Prostate gland (tissue), 2 donors: ENCODE measurements at regions not wholly inside any gene's neighbourhood (a gene's known extent, or its start where the extent isn't known, plus 50 kb on each side); places are given as distances from the start of the nearest gene placed in this dataset.

Source experiments
- DNase-seq: peaks from one replicate; pipeline ENCODE4 v3.0.0-alpha.2; 2019; ENCODE audit warnings: low spot score
- H3K27ac ChIP-seq, 2 donors: fragments of 200-600 bp; sonication (generic); 2 replicates each; pipeline ENCODE4 v1.5.1; 2017 to 2019
- H3K27me3 ChIP-seq: fragments of 200-600 bp; sonication (generic); replicated peaks from 2 replicates; pipeline ENCODE4 v1.5.1; 2019; ENCODE audit not compliant: insufficient read depth
- H3K36me3 ChIP-seq, 2 donors: fragments of 200-600 bp; sonication (generic); 1 replicate in 1 of 2; 2 replicates in 1 of 2; pipeline versions ENCODE4 v1.5.1 to v1.8.1; 2017 to 2019
- H3K4me1 ChIP-seq: fragments of 200-600 bp; sonication (generic); replicated peaks from 2 replicates; pipeline ENCODE4 v1.5.1; 2019
- H3K4me3 ChIP-seq, 2 donors: fragments of 200-600 bp; sonication (generic); 2 replicates each; pipeline ENCODE4 v1.5.1; 2017 to 2019
- H3K9me3 ChIP-seq: fragments of 200-600 bp; sonication (generic); 2 replicates; pipeline ENCODE4 v1.5.1; 2017
- CTCF ChIP-seq, 4 experiments: fragments of 200-600 bp in 2 of 4; fragments of 450-650 bp in 2 of 4; sonication (generic) in 2 of 4; IDR thresholded peaks; 1 replicate in 3 of 4; 2 replicates in 1 of 4; pipeline ENCODE4 v1.5.1; 2016 to 2019; ENCODE audit warnings: antibody characterized with exemption in 4 of 4, mild to moderate bottlenecking in 2 of 4, moderate library complexity in 2 of 4
- POLR2A ChIP-seq: fragments of 450-650 bp; IDR thresholded peaks from one replicate; pipeline ENCODE4 v1.6.1; 2016; ENCODE audit warnings: antibody characterized with exemption, mild to moderate bottlenecking
- POLR2AphosphoS5 ChIP-seq: sonication (generic); formaldehyde crosslinking; IDR thresholded peaks from one replicate; pipeline ENCODE4 v1.6.1; 2017; ENCODE audit warnings: antibody characterized with exemption
- WGBS: methylation state at CpG from one replicate; pipeline ENCODE4 v1.1.5; 2018; 5-methylcytosine and 5-hydroxymethylcytosine counted together
- intact Hi-C: fragments of 100-400 bp; cut with DNase I; formaldehyde crosslinking; loops from one replicate; pipeline ENCODE4 v1.14.2; 2022
- small RNA-seq, 2 donors: library from RNA; depleted of rRNA; stranded (forward); fragments of <200 nt; gene quantifications; one replicate each; pipeline ENCODE3, GENCODE V24; 2016

- 67% methylated on average over 6 of the region's 6 CpGs for WGBS
- intact Hi-C loops, result no loop called here
These were observed 61.3 kb upstream of the FERMT1 start for GRCh38 chr20:6184086-6184485.

GRCh38 chr20:6180531-6180930, 57.7 kb upstream of the FERMT1 start:
- WGBS, result 81% methylated on average over 4 of the region's 4 CpGs
- no peaks in the 10 kb centered on the region for H3K27me3 ChIP-seq
- H3K27ac ChIP-seq, result no peak overlapping the region
- DNase-seq, result no peak
- no peaks in the 10 kb centered on the region for H3K36me3 ChIP-seq
- no peaks in the 10 kb centered on the region for H3K9me3 ChIP-seq
- no peaks in the 10 kb centered on the region for H3K4me1 ChIP-seq
- intact Hi-C loops, result no loop called here
- no peak for TF ChIP-seq POLR2A
- H3K4me3 ChIP-seq, result no peak overlapping the region

More at GRCh38 chr20:6184086-6184485, 61.3 kb upstream of the FERMT1 start:
- Histone ChIP-seq H3K9me3 (no peaks in the 10 kb centered on the region), H3K36me3 (no peaks in the 10 kb centered on the region), H3K4me1 (no peaks in the 10 kb centered on the region), H3K27me3 (no peaks in the 10 kb centered on the region), H3K4me3 (no peak overlapping the region), H3K27ac (no peak overlapping the region)
- TF ChIP-seq POLR2AphosphoS5, result no peak
- no peak for DNase-seq

GRCh38 chr20:6178537-6178936, 55.7 kb upstream of the FERMT1 start:
- 3% methylated on average over 3 of the region's 3 CpGs for WGBS

GRCh38 chr20:6173481-6173880, 50.7 kb upstream of the FERMT1 start:
- Histone ChIP-seq H3K36me3 (no peaks in the 10 kb centered on the region), H3K4me3 (no peak overlapping the region), H3K9me3 (no peaks in the 10 kb centered on the region), H3K4me1 (no peaks in the 10 kb centered on the region), H3K27me3 (no peaks in the 10 kb centered on the region), H3K27ac (no peak overlapping the region)
- DNase-seq, result no peak
- TF ChIP-seq CTCF (IDR thresholded peaks at IDR 0.05), result no peak
- no peak for TF ChIP-seq POLR2A
- no peak for TF ChIP-seq POLR2AphosphoS5
- 46% methylated on average over 2 of the region's 2 CpGs for WGBS
- intact Hi-C loops, result no loop called here

More at GRCh38 chr20:6178537-6178936, 55.7 kb upstream of the FERMT1 start:
- Histone ChIP-seq H3K4me3 (no peak overlapping the region), H3K27me3 (no peaks in the 10 kb centered on the region), H3K27ac (no peak overlapping the region), H3K9me3 (no peaks in the 10 kb centered on the region), H3K36me3 (no peaks in the 10 kb centered on the region), H3K4me1 (no peaks in the 10 kb centered on the region)
- no peak for DNase-seq
- intact Hi-C loops, result no loop called here
- TF ChIP-seq POLR2AphosphoS5, result no peak
- peak in 3 of 4 experiments; percentile 14 to 41 (median 31) for TF ChIP-seq CTCF (IDR thresholded peaks at IDR 0.05)

Small RNA genes in the stretch of these regions (small RNA-seq; reads per million reads assigned to genes)
- 0 reads per million in 2 donors for gene AL109618.2
